GM12891 (cell line): ENCODE measurements at regions not wholly inside any gene's neighbourhood (a gene's known extent, or its start where the extent isn't known, plus 50 kb on each side); places are given as distances from the start of the nearest gene placed in this dataset.

Source experiments
- POLR2A ChIP-seq: IDR thresholded peaks from 2 replicates; pipeline ENCODE4 v1.6.1; 2011; ENCODE audit warnings: low read depth, low read length, control low read depth
- POLR2AphosphoS5 ChIP-seq: IDR thresholded peaks from 2 replicates; pipeline ENCODE4 v1.6.1; 2011; ENCODE audit warnings: low read depth, low read length, control low read depth

GRCh38 chr3:153756816-153757215 lies 364.4 kb upstream of the ARHGEF26 start:
- TF ChIP-seq POLR2AphosphoS5 (no peak), POLR2A (no peak)
